ENCODE measurements at regions not wholly inside any gene's neighbourhood (a gene's known extent, or its start where the extent isn't known, plus 50 kb on each side); places are given as distances from the start of the nearest gene placed in this dataset.
"Not testable (repeated sequence)": the region's sequence is repeated elsewhere in the genome, so short reads cannot be mapped to it uniquely, and the experiment has no call there.

DNA sequence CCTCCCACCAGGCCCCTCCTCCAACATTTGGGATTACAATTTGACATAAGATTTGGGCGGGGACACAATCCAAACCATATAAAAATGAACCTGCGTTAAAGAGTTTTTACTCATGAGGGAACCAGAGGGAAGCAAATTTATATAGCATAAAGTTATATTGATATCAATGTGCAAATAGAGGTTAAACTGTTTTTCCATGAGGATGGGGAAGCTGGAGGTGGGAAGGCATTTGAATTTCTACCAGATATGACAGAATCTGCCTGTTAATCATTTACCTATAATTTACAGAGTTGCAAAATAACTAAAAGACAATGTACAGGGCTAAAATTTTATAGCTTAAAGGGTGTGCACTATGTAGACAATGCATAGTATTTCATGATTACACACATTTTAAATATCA, 322.0 kb upstream of the FKBP1C start:
- DNase-seq = no peak

DNA sequence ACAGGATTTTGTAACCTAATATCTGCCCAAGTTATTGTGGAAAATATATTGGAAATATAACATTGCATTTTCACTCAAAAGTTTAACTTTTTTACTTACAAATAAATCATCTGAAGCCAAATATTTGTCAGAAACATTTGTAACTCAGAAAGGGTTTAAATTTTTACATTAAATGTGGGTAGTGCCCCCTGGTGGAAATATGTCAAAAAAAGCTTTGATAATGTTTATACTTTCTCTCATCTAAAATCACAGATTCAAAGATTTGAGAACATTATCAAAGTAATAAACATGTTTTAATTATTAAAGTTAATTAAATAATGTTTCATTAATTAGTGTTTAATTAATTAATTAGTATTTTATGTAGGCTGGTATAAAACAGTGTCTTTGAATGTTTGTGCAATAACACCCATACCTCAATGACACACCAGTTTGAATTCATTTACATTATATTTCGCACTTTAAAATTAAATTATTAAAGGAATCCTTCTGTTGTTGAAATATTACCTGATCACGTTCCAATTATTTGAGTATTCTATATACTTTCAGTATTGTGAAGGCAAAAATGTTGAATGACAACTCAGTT, 320.1 kb upstream of the FKBP1C start:
- no peak for DNase-seq

DNA sequence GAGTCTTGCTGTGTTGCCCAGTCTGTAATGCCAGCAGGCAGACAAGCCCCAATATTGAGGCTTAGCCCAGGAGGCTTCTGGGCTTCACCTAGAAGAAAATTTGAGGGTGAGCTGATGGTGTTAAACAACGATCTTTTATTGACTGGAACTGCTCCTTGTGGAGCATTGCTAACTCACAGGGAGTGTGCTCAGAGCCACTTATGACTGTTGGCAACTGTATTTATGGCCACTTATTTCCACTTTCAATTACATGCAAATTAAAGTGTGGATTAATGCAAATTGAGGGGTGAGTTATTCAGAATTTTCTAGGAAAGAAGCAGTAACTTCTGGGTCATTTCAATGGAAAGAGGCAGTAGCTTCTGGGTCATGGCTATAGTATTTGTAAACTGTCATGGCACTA, 317.2 kb upstream of the FKBP1C start:
- DNase-seq = no peak

GRCh38 chr6:62903266-62903665, 308.0 kb upstream of the FKBP1C start:
- no peak for DNase-seq

DNA sequence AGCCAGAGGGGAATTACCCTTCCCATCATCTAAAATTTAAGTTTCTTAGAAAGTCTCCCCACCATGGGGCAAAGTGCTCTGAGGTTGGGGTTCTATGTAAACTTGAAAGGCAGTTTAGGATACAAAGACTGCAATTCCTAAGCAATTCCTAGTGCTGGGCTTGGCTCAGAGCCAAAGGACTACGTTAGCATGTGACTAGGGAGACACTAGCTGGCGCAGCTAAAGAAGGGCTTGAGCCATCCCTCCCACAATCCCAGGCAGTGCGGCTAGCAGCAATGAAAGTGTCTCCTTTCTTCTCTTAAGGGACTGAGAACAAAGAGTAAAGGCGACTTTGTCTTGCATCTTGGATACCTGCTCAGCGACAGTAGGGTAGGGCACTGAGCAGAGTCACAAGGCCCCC, 306.6 kb upstream of the FKBP1C start:
- no peak for DNase-seq

GRCh38 chr6:62914530-62914929, 296.7 kb upstream of the FKBP1C start:
- no peak for DNase-seq

DNA sequence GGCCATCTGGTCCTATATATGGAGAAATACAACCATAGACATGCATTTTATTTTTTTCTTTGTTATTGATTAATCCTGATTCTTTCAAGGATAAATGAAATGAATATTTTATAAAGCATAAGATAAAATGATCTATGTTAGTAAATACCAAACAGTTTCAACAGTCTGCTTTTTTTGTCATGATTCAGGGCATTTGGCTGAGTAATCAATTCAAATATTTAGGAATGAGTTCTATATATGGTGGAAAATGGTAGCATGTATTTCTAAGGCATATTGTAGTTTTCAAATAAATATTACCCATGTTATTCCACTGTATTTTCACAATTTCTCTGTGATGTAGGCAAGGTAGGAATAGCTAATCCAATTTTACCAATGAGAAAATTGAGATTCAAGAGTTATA, 287.5 kb upstream of the FKBP1C start:
- DNase-seq = no peak

DNA sequence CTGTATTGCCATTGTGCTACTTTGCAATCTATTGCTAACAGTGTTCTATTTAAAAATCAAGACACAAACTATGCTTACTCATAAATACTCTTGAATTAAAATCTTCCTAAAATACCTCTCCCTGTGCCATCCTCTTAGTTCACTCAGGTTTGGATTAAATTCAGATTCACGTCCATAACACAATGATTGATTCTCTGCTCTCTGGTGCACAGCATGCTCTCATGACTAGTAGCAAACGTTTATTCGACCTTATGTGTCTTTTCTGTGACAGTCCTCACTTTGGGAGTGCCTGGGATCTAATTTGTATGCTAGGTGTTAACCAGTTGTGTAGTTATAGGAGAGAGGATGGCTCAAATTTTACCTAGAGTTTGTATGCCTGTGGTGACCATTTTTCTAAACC, 270.4 kb upstream of the FKBP1C start:
- DNase-seq = no peak

- DNase-seq = no peak
These were observed 269.3 kb upstream of the FKBP1C start for GRCh38 chr6:62942000-62942399.

DNA sequence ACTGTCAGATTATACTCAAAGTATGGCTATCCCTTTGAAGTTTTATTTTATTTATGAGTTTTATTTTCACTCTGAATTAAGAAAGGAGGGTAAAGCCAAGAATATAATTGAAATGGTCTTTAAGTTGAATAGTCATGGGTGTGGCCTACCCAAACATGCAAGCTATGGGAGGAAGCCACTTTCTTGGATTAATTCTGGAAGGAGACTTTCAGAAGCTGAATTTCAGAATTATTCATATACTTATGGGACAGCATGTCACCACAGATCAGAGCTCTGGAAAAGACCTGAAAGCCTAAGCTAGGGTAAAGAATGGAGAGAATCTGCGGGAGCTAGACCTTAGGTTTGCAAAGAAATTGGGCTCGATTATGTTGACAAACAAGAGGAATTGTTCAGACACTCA, 242.4 kb upstream of the FKBP1C start:
- no peak for DNase-seq

GRCh38 chr6:62971976-62972658, 239.2 kb upstream of the FKBP1C start:
- no peak for DNase-seq

DNA sequence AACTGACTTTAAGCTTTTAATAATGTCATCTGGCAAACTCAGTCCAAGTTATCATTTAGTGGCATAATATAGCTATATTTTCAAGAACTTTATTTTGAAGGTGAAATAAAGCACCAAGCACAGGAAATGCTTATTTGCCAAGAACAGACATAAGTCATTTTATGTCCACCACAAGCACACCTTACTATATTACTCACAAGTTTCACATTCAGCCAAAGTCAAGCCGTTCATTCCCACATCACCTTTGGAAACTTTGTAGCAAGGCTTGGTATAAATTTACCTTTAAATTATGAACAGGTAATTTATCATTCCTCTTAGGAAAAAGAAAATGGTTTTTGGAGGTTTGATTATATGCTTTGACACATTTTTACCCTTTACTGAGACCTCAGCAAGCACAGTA, 236.8 kb upstream of the FKBP1C start:
- DNase-seq = no peak

- DNase-seq = no peak
These were observed 234.7 kb upstream of the FKBP1C start for GRCh38 chr6:62976566-62976965.

- DNase-seq = no peak
These were observed 232.3 kb upstream of the FKBP1C start for GRCh38 chr6:62978920-62979319.

DNA sequence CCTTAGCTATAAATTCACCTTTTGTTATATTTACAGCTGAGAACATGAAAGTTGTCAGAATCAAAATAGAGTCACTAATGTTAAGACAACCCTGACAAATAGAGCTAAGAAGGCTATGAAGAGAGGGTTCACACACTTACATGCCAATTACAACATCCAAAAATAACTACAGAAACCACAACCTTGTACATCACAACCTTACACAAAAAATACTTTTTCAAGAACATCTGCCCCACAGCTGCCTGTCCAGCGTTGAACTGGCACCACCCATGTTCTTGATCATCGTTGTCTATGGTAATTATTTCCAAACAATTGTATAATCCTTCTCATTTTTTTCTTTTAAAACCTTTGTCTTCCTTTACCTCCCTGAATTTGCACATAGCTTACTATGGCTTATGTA, 231.2 kb upstream of the FKBP1C start:
- DNase-seq = no peak

DNA sequence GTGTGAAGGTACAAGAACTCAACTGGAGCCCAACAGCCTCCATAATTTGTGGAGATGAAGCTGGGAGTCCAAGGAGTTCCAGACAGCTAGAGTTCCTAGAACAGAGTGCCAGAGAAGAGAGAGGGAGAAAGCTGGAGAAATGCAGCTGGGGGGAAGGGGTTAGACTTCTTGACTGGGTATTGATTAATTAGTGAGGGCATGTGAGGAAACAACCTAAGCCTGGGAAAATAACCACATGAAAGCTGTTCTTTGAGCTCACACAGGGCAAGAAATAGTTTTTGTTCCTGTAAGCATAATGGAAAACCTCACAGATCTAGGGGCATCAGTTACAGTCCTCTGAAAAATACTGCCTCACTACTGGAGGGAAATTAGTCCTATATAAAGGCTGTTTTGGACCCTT, 230.5 kb upstream of the FKBP1C start:
- DNase-seq = no peak

DNA sequence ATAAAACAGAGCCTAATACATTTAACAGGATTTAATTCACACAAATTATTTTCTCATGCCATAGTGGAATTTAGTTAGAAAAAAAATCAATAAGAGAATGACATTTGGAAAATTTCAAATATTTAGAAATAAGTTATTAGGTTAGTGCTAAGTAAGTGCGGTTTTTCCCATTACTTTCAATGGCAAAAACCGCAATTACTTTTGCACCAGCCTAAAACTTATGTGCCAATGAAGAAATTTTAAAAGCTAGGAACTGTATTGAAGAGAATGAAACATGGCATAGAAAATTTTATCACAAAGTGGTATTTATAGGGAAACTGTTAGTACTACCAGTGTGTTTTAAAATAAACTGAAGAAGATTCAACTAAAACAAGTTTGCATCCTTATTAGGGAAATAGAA, 228.3 kb upstream of the FKBP1C start:
- no peak for DNase-seq

GRCh38 chr6:62991696-62992095, 219.6 kb upstream of the FKBP1C start:
- DNase-seq = not testable (repeated sequence)

GRCh38 chr6:62993951-62994350, 217.3 kb upstream of the FKBP1C start:
- no peak for DNase-seq

GRCh38 chr6:62998022-62998421, 213.2 kb upstream of the FKBP1C start:
- DNase-seq = no peak

- DNase-seq = not testable (repeated sequence)
These were observed 212.0 kb upstream of the FKBP1C start for GRCh38 chr6:62999242-62999641.

- no peak for DNase-seq
These were observed 211.5 kb upstream of the FKBP1C start for GRCh38 chr6:62999796-63000195.

DNA sequence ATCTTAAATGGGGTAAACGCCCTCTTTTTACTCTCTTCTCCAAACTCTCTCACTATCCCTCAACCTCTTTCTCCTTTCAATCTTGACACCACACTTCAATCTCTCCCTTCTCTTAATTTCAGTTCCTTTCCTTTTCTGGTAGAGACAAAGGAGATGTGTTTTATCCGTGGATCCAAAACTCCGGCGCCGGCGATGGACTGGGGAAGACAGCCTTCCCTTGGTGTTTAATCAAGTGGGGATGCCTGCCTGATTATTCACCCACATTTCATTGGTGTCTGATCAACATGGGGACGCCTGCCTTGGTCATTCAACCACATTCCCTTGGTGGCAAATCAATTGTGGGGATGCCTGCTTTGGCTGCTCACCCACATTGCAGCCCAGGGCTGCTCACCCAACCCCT, 205.3 kb upstream of the FKBP1C start:
- DNase-seq = not testable (repeated sequence)

DNA sequence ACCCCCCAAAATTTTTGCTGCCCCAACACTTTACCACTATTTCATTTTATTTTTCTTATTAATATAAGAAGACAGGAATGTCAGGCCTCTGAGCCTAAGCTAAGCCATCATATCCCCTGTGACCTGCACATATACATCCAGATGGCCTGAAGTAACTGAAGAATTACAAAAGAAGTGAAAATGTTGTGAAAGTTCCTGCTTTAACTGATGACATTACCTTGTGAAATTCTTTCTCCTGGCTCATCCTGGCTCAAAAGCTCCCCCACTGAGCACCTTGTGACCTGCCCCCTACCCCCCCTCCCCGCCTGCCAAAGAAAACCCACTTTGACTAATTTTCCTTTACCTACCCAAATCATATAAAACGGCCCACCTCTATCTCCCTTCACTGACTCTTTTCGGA, 200.3 kb upstream of the FKBP1C start:
- not testable (repeated sequence) for DNase-seq

DNA sequence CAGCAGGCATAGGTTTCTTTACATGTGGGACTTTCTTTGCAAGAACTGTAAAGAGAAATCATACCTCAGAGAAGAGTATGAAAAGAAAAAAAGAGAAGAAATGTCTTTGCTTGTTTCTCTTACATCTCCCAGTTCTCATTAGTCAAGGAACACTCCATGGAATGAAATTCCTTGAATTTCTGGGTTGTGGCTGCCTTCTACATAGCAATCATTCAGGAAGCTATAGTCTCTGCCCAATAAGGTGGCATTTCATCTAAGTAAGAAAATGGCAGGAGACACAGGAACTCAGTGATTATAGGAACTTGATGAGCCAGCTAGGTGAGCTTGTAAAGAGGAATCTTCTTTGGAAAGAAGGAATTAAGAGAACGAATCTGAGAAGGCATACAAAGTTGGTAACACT, 197.0 kb upstream of the FKBP1C start:
- DNase-seq = no peak
